WERI-Rb-1 (cell line): ENCODE measurements at regions not wholly inside any gene's neighbourhood (a gene's known extent, or its start where the extent isn't known, plus 50 kb on each side); places are given as distances from the start of the nearest gene placed in this dataset.

Experiments
- DNase-seq: peaks from one replicate; pipeline ENCODE4 v3.0.0-alpha.2; 2020
- H3K27ac ChIP-seq: fragments of 250-450 bp; sonication (Bioruptor Pico); 2 replicates; pipeline ENCODE4 v1.5.1; 2020; ENCODE audit warnings: mild to moderate bottlenecking, moderate library complexity
- H3K27me3 ChIP-seq: fragments of 250-450 bp; sonication (Bioruptor Pico); 2 replicates; pipeline ENCODE4 v1.5.1; 2021; ENCODE audit warnings: mild to moderate bottlenecking, low read depth, moderate library complexity; ENCODE audit not compliant: insufficient read depth, severe bottlenecking
- H3K36me3 ChIP-seq: fragments of 250-450 bp; sonication (Bioruptor Pico); 2 replicates; pipeline ENCODE4 v1.5.1; 2020; ENCODE audit warnings: mild to moderate bottlenecking, moderate library complexity
- H3K4me3 ChIP-seq: 2 replicates; pipeline ENCODE4 v1.5.1; 2011; ENCODE audit warnings: low read depth, mild to moderate bottlenecking, control low read depth, low read length
- H3K9me3 ChIP-seq: fragments of 250-450 bp; sonication (Bioruptor Pico); 2 replicates; pipeline ENCODE4 v1.5.1; 2021; ENCODE audit warnings: mild to moderate bottlenecking, moderate library complexity; ENCODE audit not compliant: severe bottlenecking
- TF ChIP-seq, protein P1 (sequence below): IDR thresholded peaks from 2 replicates; pipeline ENCODE4 v1.5.1; 2011; ENCODE audit warnings: low read depth, mild to moderate bottlenecking, control low read depth, inconsistent platforms, low read length

- DNase-seq = no peak
- TF ChIP-seq, protein P1, sequence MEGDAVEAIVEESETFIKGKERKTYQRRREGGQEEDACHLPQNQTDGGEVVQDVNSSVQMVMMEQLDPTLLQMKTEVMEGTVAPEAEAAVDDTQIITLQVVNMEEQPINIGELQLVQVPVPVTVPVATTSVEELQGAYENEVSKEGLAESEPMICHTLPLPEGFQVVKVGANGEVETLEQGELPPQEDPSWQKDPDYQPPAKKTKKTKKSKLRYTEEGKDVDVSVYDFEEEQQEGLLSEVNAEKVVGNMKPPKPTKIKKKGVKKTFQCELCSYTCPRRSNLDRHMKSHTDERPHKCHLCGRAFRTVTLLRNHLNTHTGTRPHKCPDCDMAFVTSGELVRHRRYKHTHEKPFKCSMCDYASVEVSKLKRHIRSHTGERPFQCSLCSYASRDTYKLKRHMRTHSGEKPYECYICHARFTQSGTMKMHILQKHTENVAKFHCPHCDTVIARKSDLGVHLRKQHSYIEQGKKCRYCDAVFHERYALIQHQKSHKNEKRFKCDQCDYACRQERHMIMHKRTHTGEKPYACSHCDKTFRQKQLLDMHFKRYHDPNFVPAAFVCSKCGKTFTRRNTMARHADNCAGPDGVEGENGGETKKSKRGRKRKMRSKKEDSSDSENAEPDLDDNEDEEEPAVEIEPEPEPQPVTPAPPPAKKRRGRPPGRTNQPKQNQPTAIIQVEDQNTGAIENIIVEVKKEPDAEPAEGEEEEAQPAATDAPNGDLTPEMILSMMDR = no peak
Measured at GRCh38 chr10:47070541-47070940, 159.3 kb downstream of the PTPN20 start.

GRCh38 chr10:47071891-47072290 is 160.7 kb downstream of the PTPN20 start:
- Histone ChIP-seq H3K9me3 (no peaks in the 10 kb centered on the region), H3K27me3 (no peaks in the 10 kb centered on the region), H3K4me3 (no peak overlapping the region), H3K36me3 (no peaks in the 10 kb centered on the region), H3K27ac (no peak overlapping the region)
- DNase-seq = no peak
- TF ChIP-seq, protein P1 = no peak

More at GRCh38 chr10:47070541-47070940, 159.3 kb downstream of the PTPN20 start:
- Histone ChIP-seq H3K9me3 (no peaks in the 10 kb centered on the region), H3K27me3 (no peaks in the 10 kb centered on the region), H3K36me3 (no peaks in the 10 kb centered on the region), H3K27ac (no peak overlapping the region), H3K4me3 (no peak overlapping the region)

DNA sequence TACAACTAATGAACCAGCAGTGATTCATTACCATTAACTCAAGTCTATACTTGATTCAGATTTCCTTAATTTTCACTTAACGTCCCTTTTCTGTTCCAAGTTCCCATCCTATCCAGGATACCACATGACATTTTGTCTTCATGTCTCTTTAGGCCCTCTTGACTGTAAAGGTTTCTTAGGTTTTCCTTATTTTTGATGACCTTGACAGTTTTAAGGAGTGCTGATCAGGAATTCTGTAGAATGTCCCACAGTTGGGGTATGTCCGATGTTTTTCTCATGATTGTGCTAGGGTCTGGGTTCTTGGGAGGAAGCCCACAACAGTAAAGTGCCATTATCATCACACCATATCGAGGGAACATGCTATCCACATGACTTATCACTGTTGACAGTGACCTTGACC is 162.7 kb downstream of the PTPN20 start:
- no peak for DNase-seq
- Histone ChIP-seq H3K36me3 (no peaks in the 10 kb centered on the region), H3K4me3 (no peak overlapping the region), H3K9me3 (no peaks in the 10 kb centered on the region), H3K27ac (no peak overlapping the region), H3K27me3 (no peaks in the 10 kb centered on the region)
- TF ChIP-seq, protein P1 = no peak

DNA sequence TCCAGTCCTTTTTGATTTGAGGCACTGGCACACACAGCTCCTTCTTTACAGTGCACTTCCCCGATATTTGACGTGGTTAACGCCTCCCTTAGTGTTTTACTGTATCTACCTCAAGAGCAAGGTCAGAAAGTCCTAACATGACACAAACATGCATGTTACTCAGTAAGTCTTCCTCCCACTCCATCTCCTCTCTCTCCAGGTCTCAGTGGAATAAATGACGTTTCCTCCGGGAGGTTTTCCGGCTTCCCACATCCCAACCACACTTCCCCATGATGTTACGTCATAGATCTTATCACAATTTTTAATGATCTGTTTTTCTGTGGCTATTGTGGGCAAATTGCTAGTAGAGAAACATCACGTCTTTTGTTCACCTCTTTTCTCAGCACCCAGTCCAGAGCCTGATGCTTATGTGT is 165.7 kb downstream of the PTPN20 start:
- no peaks in the 10 kb centered on the region for H3K36me3 ChIP-seq
- DNase-seq = no peak
- H3K27ac ChIP-seq = no peak overlapping the region
- no peaks in the 10 kb centered on the region for H3K27me3 ChIP-seq
- TF ChIP-seq, protein P1 = no peak
- no peaks in the 10 kb centered on the region for H3K9me3 ChIP-seq
- H3K4me3 ChIP-seq = no peak overlapping the region

- TF ChIP-seq, protein P1 = no peak
- H3K36me3 ChIP-seq = no peaks in the 10 kb centered on the region
- H3K4me3 ChIP-seq = no peak overlapping the region
- H3K27me3 ChIP-seq = no peaks in the 10 kb centered on the region
- no peaks in the 10 kb centered on the region for H3K9me3 ChIP-seq
- no peak overlapping the region for H3K27ac ChIP-seq
- no peak for DNase-seq
Measured at GRCh38 chr10:47077386-47077785, 166.2 kb downstream of the PTPN20 start.

DNA sequence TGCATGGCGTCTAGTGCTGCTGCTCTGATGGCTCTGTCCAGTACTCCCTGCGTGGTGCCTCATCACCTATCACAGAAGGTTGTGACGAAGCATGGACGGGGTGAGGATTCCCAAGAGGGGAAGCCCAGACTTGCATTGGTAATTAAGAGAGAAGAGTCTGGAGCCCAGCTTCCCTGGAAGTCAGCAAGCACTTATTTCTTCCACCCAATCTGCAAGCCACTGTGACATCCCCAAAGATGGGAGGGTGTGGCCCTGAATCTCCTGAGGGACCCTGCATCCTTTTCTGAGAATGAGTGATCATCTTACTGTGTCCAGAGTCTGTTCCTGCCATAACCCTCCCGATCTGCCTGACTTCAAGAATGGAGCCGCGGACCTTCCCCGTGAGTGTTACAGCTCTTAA is 166.7 kb downstream of the PTPN20 start:
- Histone ChIP-seq H3K4me3 (no peak overlapping the region), H3K36me3 (no peaks in the 10 kb centered on the region), H3K9me3 (no peaks in the 10 kb centered on the region), H3K27me3 (no peaks in the 10 kb centered on the region), H3K27ac (no peak overlapping the region)
- TF ChIP-seq, protein P1 = no peak
- DNase-seq = no peak
